Osteoblast (primary cell): ENCODE measurements at regions not wholly inside any gene's neighbourhood (a gene's known extent, or its start where the extent isn't known, plus 50 kb on each side); places are given as distances from the start of the nearest gene placed in this dataset.

Experiments
- DNase-seq: peaks from one replicate; pipeline ENCODE4 v3.0.0; 2011; ENCODE audit warnings: low spot score, mixed read lengths; ENCODE audit not compliant: insufficient read length; ENCODE audit errors: missing footprints
- H2AFZ ChIP-seq: 2 replicates; pipeline ENCODE4 v1.6.0; 2011; ENCODE audit warnings: mild to moderate bottlenecking, low read length
- H3K27ac ChIP-seq: 2 replicates; pipeline ENCODE4 v1.5.1; 2011; ENCODE audit warnings: mild to moderate bottlenecking, low read depth, low read length, moderate library complexity
- H3K27me3 ChIP-seq: 2 replicates; pipeline ENCODE4 v1.6.0; 2012; ENCODE audit warnings: mild to moderate bottlenecking, control low read depth, inconsistent platforms, low read length, moderate library complexity; ENCODE audit not compliant: insufficient read depth
- H3K36me3 ChIP-seq: 2 replicates; pipeline ENCODE4 v1.5.1; 2011; ENCODE audit warnings: mild to moderate bottlenecking, low read length, control low read depth, moderate library complexity; ENCODE audit not compliant: insufficient read depth
- H3K4me1 ChIP-seq: 2 replicates; pipeline ENCODE4 v1.5.1; 2011; ENCODE audit warnings: mild to moderate bottlenecking, low read length, control low read depth, moderate library complexity; ENCODE audit not compliant: insufficient read depth
- H3K4me2 ChIP-seq: 2 replicates; pipeline ENCODE4 v1.6.0; 2011; ENCODE audit warnings: mild to moderate bottlenecking, low read length; ENCODE audit not compliant: insufficient read depth
- H3K4me3 ChIP-seq: fragments of 200-600 bp; sonication (generic); 3 replicates; pipeline ENCODE4 v1.5.1; 2012; ENCODE audit warnings: mild to moderate bottlenecking, low read length, inconsistent platforms; ENCODE audit not compliant: insufficient read depth
- H3K79me2 ChIP-seq: 2 replicates; pipeline ENCODE4 v1.6.0; 2012; ENCODE audit warnings: mild to moderate bottlenecking, low read length, control low read depth, inconsistent platforms; ENCODE audit not compliant: insufficient read depth
- H3K9me3 ChIP-seq: 2 replicates; pipeline ENCODE4 v1.5.1; 2011; ENCODE audit warnings: low read depth, low read length, control low read depth
- H4K20me1 ChIP-seq: 2 replicates; pipeline ENCODE4 v1.6.0; 2012; ENCODE audit warnings: mild to moderate bottlenecking, low read length, control low read depth; ENCODE audit not compliant: insufficient read depth
- TF ChIP-seq, protein P1 (sequence below): IDR thresholded peaks from 2 replicates; pipeline ENCODE4 v1.5.1; 2011; ENCODE audit warnings: mild to moderate bottlenecking, low read depth, low read length, moderate library complexity; ENCODE audit errors: extremely low read depth

DNA sequence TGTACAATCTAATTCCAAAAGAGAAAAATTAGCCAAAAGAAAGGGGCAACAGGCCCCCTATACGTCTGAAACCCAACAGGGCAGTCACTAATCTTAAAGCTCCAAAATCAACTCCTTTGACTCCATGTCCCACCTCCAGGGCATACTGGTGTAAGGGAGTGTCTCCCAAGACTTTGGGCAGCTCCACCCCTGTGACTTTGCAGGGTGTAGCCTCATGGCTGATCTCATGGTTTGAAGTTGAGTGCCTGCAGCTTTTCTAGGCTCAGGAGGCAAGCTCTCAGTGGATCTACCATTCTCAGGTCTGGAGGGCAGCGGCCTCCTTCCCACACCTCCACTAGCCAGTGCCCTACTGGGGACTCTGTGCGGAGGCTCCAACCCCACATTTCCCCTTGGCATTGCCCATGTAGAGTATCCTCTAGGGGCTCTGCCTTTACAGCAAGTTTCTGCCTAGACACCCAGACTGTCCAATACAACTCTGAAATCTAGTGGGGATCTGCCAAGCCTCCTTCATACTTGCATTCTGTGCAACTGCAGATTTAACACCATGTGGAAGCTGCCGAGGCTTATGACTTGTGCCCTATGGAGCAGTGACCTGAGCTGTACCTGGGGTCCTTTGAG is 94.5 kb downstream of the TRIM29 start:
- Histone ChIP-seq H3K9me3 (peaks cover 2% of the 10 kb centered on the region), H3K36me3 (no peaks in the 10 kb centered on the region), H4K20me1 (no peaks in the 10 kb centered on the region), H3K27ac (no peak overlapping the region), H3K4me1 (no peaks in the 10 kb centered on the region), H3K4me3 (no peak overlapping the region), H3K79me2 (no peaks in the 10 kb centered on the region), H2AFZ (no peak overlapping the region), H3K4me2 (no peak overlapping the region), H3K27me3 (no peaks in the 10 kb centered on the region)
- TF ChIP-seq, protein P1, sequence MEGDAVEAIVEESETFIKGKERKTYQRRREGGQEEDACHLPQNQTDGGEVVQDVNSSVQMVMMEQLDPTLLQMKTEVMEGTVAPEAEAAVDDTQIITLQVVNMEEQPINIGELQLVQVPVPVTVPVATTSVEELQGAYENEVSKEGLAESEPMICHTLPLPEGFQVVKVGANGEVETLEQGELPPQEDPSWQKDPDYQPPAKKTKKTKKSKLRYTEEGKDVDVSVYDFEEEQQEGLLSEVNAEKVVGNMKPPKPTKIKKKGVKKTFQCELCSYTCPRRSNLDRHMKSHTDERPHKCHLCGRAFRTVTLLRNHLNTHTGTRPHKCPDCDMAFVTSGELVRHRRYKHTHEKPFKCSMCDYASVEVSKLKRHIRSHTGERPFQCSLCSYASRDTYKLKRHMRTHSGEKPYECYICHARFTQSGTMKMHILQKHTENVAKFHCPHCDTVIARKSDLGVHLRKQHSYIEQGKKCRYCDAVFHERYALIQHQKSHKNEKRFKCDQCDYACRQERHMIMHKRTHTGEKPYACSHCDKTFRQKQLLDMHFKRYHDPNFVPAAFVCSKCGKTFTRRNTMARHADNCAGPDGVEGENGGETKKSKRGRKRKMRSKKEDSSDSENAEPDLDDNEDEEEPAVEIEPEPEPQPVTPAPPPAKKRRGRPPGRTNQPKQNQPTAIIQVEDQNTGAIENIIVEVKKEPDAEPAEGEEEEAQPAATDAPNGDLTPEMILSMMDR: no peak
- no peak for DNase-seq

DNA sequence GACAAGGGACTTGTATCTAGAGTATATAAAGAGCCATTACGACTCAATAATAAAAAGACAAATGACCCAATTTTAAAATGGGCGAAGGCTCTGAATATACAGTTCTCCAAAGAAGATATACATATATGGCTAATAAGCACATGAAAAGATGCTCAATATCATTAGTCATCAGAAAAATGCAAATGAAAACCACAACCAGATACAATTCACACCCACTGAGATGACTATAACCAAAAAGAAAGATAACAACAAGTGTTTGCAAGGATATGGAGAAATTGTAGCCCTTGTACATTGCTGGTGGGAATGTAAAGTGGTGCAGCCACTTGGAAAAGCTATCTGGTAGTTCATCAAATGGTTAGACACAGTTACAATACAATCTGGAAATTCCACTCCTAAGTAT is 96.3 kb downstream of the TRIM29 start:
- TF ChIP-seq, protein P1: no peak
- no peaks in the 10 kb centered on the region for H3K4me1 ChIP-seq
- DNase-seq: no peak

DNA sequence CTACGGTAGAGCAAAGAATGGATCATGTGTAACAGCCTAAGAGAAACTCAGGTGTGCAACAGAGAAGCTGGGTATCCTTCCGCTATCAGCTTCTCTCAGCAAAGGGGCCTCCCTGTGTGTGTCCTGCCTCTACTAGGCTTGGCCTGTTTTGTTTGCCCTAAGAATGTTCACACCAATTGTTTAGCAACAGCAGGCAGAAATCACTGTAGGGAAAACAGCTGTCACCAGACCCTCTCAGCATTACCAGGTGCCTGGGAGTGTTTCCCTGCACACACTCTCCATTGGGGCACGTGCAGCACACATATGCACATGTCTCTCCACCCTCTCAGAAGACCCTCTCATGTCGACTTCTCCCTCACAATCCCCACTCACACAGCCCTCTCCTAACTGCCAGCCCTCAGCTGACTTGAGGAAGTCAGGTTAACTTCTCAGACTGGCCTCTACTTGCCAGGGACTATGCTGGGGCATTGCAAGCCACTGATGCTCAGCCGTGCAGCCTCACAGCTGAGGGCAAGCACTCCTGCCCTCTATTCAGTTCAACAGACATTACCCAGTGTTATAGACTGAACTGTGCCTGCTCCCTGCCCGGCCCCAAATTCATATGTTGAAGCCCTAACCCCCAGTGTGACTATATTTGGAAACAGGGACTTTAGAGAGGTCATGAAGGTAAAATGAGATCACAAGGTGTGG is 97.6 kb downstream of the TRIM29 start:
- DNase-seq: no peak
- Histone ChIP-seq H3K36me3 (no peaks in the 10 kb centered on the region), H3K4me2 (no peak overlapping the region), H4K20me1 (no peaks in the 10 kb centered on the region), H3K27ac (no peak overlapping the region), H3K4me1 (no peaks in the 10 kb centered on the region), H3K79me2 (no peaks in the 10 kb centered on the region), H3K27me3 (no peaks in the 10 kb centered on the region), H2AFZ (no peak overlapping the region), H3K4me3 (no peak overlapping the region), H3K9me3 (no peaks in the 10 kb centered on the region)
- TF ChIP-seq, protein P1: no peak

More for the DNA sequence above, 96.3 kb downstream of the TRIM29 start:
- H3K27ac ChIP-seq: no peak overlapping the region
- H4K20me1 ChIP-seq: no peaks in the 10 kb centered on the region
- no peaks in the 10 kb centered on the region for H3K27me3 ChIP-seq
- H3K36me3 ChIP-seq: no peaks in the 10 kb centered on the region
- no peaks in the 10 kb centered on the region for H3K79me2 ChIP-seq
- no peak overlapping the region for H2AFZ ChIP-seq
- H3K9me3 ChIP-seq: no peaks in the 10 kb centered on the region
- H3K4me3 ChIP-seq: no peak overlapping the region
- H3K4me2 ChIP-seq: no peak overlapping the region

DNA sequence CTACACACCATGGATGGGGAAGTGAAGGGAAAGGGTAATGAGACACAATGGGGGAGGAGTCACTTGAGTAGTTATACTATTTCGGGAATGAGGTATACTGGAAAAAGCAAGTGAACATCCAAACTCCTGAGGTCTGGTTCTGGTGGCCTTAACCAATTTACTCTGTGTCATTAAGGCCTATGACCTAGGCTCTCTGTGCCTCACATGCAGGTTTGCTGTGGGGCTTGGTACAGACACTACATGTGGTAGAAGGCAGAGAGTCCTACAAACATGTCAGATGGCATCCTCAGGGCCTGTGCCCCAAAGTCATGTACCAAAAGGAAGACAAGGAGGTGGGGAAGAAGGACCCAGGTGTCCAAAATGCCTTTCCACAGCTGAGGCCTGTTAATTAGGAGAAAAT is 98.9 kb downstream of the TRIM29 start:
- no peak overlapping the region for H3K27ac ChIP-seq
- H3K4me1 ChIP-seq: no peaks in the 10 kb centered on the region
- no peak overlapping the region for H2AFZ ChIP-seq
- TF ChIP-seq, protein P1: no peak
- no peaks in the 10 kb centered on the region for H4K20me1 ChIP-seq
- H3K27me3 ChIP-seq: no peaks in the 10 kb centered on the region
- H3K9me3 ChIP-seq: no peaks in the 10 kb centered on the region
- DNase-seq: no peak
- H3K4me3 ChIP-seq: no peak overlapping the region
- no peak overlapping the region for H3K4me2 ChIP-seq
- H3K36me3 ChIP-seq: no peaks in the 10 kb centered on the region
- H3K79me2 ChIP-seq: no peaks in the 10 kb centered on the region
